ENCODE measurements at regions not wholly inside any gene's neighbourhood (a gene's known extent, or its start where the extent isn't known, plus 50 kb on each side); places are given as distances from the start of the nearest gene placed in this dataset.

- H3K4me1 Mint-ChIP-seq: peaks cover 4% of the 10 kb centered on the region
- no peak overlapping the region for H3K27ac Mint-ChIP-seq
- H3K4me3 Mint-ChIP-seq: no peak overlapping the region
- DNase-seq: no peak
- no peak for ATAC-seq (ENCODE audit: low read depth)
- POLR2A ChIA-PET: interaction anchor here (1.2 kb wide), 1 partner anchor 10 kb away, joined by 4 read pairs; no protein-coding TSS in a partner anchor
- peaks cover 2% of the 10 kb centered on the region for H3K9me3 Mint-ChIP-seq
- no peaks in the 10 kb centered on the region for H3K36me3 Mint-ChIP-seq
- no peaks in the 10 kb centered on the region for H3K27me3 Mint-ChIP-seq
Measured at GRCh38 chr1:234715252-234716014, 105.5 kb upstream of the IRF2BP2 start.

- H3K27me3 Mint-ChIP-seq: no peaks in the 10 kb centered on the region
- no peaks in the 10 kb centered on the region for H3K36me3 Mint-ChIP-seq
- H3K9me3 Mint-ChIP-seq: peaks cover 2% of the 10 kb centered on the region
- H3K4me1 Mint-ChIP-seq: peaks cover 4% of the 10 kb centered on the region
- H3K27ac Mint-ChIP-seq: peak overlapping the region; percentile 49
- H3K4me3 Mint-ChIP-seq: no peak overlapping the region
- DNase-seq (no peak), ATAC-seq (ENCODE audit: low read depth) (no peak)
- POLR2A ChIA-PET: interaction anchor here (1.1 kb wide), 1 partner anchor 10 kb away, joined by 4 read pairs; no protein-coding TSS in a partner anchor
Measured at GRCh38 chr1:234713859-234714258, 103.9 kb upstream of the IRF2BP2 start.

GRCh38 chr1:234713440-234713839, 103.5 kb upstream of the IRF2BP2 start:
- POLR2A ChIA-PET: interaction anchor here (1.1 kb wide), 1 partner anchor 11 kb away, joined by 4 read pairs; no protein-coding TSS in a partner anchor
- H3K4me1 Mint-ChIP-seq: peaks cover 6% of the 10 kb centered on the region
- peak overlapping the region; percentile 49 for H3K27ac Mint-ChIP-seq
- no peaks in the 10 kb centered on the region for H3K27me3 Mint-ChIP-seq
- ATAC-seq (ENCODE audit: low read depth) (no peak), DNase-seq (no peak)
- H3K9me3 Mint-ChIP-seq: peaks cover 4% of the 10 kb centered on the region
- H3K4me3 Mint-ChIP-seq: no peak overlapping the region
- no peaks in the 10 kb centered on the region for H3K36me3 Mint-ChIP-seq

DNA sequence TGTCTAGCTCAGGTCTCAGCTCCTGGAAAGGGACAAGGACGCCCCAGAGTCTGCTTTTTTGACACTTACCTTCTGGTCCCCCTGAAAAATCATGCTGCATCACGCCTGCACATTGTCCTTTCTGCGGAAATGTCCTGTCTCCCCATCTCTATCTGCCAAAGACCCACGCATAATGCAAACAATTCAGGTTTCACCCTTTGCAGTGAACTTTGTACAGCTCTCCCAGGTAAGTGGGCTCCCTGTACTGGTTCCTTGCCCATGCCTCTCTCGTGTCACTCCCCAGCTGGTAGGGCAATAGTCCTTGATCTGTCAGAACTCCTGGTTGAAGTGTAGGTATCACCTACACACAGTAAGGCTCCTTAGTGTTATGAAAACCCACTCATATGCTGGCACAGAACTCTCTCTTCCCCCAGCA, 102.9 kb upstream of the IRF2BP2 start:
- POLR2A ChIA-PET: interaction anchor here (1.1 kb wide), 1 partner anchor 11 kb away, joined by 4 read pairs; no protein-coding TSS in a partner anchor
- Mint-ChIP-seq H3K4me3 (no peak overlapping the region), H3K4me1 (peaks cover 6% of the 10 kb centered on the region), H3K27me3 (no peaks in the 10 kb centered on the region), H3K36me3 (peaks cover 4% of the 10 kb centered on the region), H3K9me3 (peaks cover 4% of the 10 kb centered on the region), H3K27ac (no peak overlapping the region)
- no peak for ATAC-seq (ENCODE audit: low read depth)
- DNase-seq: no peak

- ATAC-seq (ENCODE audit: low read depth) (no peak), DNase-seq (no peak)
- POLR2A ChIA-PET: no interaction called here
- Mint-ChIP-seq H3K4me3 (no peak overlapping the region), H3K27ac (no peak overlapping the region), H3K4me1 (peaks cover 5% of the 10 kb centered on the region), H3K9me3 (peaks cover 4% of the 10 kb centered on the region), H3K27me3 (peaks cover under 1% of the 10 kb centered on the region), H3K36me3 (peaks cover 4% of the 10 kb centered on the region)
Measured at GRCh38 chr1:234710936-234711724, 101.2 kb upstream of the IRF2BP2 start.

GRCh38 chr1:234710381-234710780, 100.4 kb upstream of the IRF2BP2 start:
- POLR2A ChIA-PET: no interaction called here
- Mint-ChIP-seq H3K4me3 (no peak overlapping the region), H3K9me3 (peaks cover 4% of the 10 kb centered on the region), H3K27ac (no peak overlapping the region), H3K36me3 (peaks cover 4% of the 10 kb centered on the region), H3K27me3 (peaks cover 4% of the 10 kb centered on the region), H3K4me1 (peaks cover 5% of the 10 kb centered on the region)
- no peak for ATAC-seq (ENCODE audit: low read depth)
- DNase-seq: no peak

GRCh38 chr1:234709473-234710228, 99.7 kb upstream of the IRF2BP2 start:
- no peak for DNase-seq
- Mint-ChIP-seq H3K4me1 (peaks cover 6% of the 10 kb centered on the region), H3K9me3 (peaks cover 4% of the 10 kb centered on the region), H3K4me3 (no peak overlapping the region), H3K27me3 (peaks cover 4% of the 10 kb centered on the region), H3K27ac (no peak overlapping the region), H3K36me3 (peaks cover 4% of the 10 kb centered on the region)
- POLR2A ChIA-PET: no interaction called here
- ATAC-seq (ENCODE audit: low read depth): no peak

DNA sequence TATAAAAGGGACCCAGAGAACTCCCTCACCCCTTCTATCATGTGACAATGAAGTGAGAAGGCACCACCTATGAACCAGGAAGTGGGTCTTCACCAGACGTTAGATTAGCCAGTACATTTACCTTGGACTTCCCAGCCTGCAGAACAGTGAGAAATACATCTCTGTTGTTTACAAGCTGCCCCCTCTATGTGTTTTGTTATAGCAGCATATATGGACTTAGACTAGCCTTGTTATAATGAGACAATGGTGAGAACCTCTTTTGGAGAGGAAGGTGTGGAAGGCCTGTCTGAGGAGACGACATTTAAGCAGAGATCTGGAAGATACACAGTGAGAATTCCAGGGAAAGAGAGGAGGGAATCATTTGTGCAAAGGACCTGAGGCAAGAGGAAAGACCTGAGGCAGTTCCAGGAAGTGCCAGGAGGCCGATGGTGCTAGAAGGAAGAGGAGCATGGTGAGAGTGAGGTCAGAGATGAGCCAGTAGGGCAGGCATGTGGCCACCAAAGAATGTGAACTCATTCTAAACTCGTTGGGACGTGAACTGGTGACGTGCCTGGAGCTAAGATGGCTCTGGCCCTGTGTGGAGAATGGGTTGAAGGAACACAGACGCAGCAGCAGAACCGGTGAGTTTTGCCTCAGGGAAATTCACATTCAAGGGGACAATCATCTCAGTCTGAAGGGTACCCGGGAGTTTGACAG, 98.9 kb upstream of the IRF2BP2 start:
- Mint-ChIP-seq H3K36me3 (peaks cover 6% of the 10 kb centered on the region), H3K4me1 (peaks cover 6% of the 10 kb centered on the region), H3K27me3 (peaks cover 8% of the 10 kb centered on the region), H3K27ac (no peak overlapping the region), H3K4me3 (no peak overlapping the region), H3K9me3 (peaks cover 4% of the 10 kb centered on the region)
- no peak for DNase-seq
- no peak for ATAC-seq (ENCODE audit: low read depth)
- POLR2A ChIA-PET: no interaction called here

DNA sequence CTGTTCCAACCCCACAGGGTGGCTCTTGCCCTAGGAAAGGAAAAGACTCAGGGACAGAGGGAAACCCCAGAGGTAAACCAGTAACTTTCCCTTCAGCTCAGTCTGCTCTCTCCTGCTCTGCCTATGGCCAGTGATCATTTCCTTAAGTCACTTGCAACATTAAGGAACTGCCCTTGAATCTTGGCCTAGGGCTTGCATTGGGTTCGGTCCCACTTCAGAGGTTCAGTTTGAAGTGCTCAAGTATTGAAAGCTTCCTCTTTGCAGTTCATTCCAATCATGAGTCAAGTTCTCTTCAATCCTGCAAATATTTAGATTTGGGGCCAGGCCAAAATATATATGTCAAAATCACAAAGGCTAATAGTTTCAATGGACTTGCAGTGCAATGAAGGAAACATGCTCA, 97.7 kb upstream of the IRF2BP2 start:
- no peak overlapping the region for H3K4me3 Mint-ChIP-seq
- H3K27ac Mint-ChIP-seq: no peak overlapping the region
- peaks cover 8% of the 10 kb centered on the region for H3K27me3 Mint-ChIP-seq
- peaks cover 6% of the 10 kb centered on the region for H3K4me1 Mint-ChIP-seq
- peaks cover 6% of the 10 kb centered on the region for H3K36me3 Mint-ChIP-seq
- H3K9me3 Mint-ChIP-seq: peaks cover 4% of the 10 kb centered on the region
- no peak for DNase-seq
- no peak for ATAC-seq (ENCODE audit: low read depth)
- POLR2A ChIA-PET: interaction anchor here (1.1 kb wide), 1 partner anchor 16 kb away, joined by 3 read pairs; no protein-coding TSS in a partner anchor

DNA sequence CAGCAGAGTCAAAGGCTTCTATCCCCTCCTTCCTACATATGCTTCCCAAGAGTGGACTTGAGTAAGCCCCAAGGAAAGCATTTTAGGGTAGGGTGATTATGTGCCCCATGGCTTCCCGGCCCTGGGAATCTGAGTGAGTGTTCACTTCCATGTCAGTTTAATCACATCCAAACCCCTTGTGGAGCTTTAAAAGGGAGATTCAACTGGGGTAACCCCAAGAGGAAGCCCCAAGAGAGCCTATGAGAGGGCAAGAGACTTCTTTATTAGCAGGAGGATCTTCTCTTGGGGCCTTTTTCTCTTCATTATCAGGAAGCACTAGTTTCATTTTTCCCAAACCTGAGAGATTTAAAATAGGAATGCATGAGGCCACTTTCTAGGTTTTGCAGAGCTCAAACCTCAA, 97.0 kb upstream of the IRF2BP2 start:
- POLR2A ChIA-PET: interaction anchor here (1.1 kb wide), 1 partner anchor 17 kb away, joined by 3 read pairs; no protein-coding TSS in a partner anchor
- peaks cover 6% of the 10 kb centered on the region for H3K9me3 Mint-ChIP-seq
- DNase-seq: no peak

DNA sequence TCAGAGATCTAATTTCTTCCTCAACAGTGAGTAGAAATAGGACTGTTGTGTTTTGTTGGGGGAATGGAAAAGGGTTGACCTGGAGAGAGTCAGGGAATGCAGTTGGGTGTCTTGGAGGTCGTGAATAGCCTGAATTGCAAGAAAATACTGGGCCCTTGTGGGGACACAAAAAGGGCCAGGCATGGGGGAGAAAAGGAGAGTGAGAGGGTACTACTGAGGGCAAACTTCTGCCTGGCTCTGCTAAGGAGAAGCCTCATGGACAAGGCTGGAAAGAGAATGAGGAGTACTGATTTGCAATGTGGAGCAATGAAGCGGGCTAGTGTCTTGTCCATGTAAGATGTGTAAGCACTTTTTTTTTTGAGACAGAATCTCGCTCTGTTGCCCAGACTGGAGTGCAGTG, 96.2 kb upstream of the IRF2BP2 start:
- H3K27ac Mint-ChIP-seq: no peak overlapping the region
- H3K9me3 Mint-ChIP-seq: peaks cover 4% of the 10 kb centered on the region
- ATAC-seq (ENCODE audit: low read depth) (no peak), DNase-seq (no peak)
- H3K27me3 Mint-ChIP-seq: peaks cover 8% of the 10 kb centered on the region
- POLR2A ChIA-PET: no interaction called here
- no peak overlapping the region for H3K4me3 Mint-ChIP-seq
- peaks cover 6% of the 10 kb centered on the region for H3K36me3 Mint-ChIP-seq
- peaks cover 6% of the 10 kb centered on the region for H3K4me1 Mint-ChIP-seq

More for the DNA sequence above, 97.0 kb upstream of the IRF2BP2 start:
- Mint-ChIP-seq H3K36me3 (peaks cover 6% of the 10 kb centered on the region), H3K27me3 (peaks cover 8% of the 10 kb centered on the region), H3K4me1 (peaks cover 6% of the 10 kb centered on the region), H3K4me3 (no peak overlapping the region), H3K27ac (no peak overlapping the region)
- no peak for ATAC-seq (ENCODE audit: low read depth)

DNA sequence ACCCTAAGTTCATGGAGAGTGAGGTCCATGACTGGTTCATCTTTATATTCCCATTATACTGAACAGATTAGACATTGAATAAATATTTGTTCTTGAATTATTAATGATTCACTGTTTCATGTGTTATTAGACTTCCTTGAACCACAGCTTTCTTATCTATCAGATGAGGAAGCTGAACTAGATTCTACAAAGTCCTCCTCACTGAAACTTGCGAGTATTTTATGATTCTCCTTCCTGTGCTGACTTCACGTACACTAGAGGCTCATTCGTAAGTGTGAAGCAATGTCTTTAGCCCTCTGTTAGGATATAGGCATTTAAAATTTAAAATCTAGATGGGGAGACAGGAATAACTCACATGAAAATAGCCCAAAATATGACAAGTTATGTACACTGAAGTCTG, 95.6 kb upstream of the IRF2BP2 start:
- peaks cover 8% of the 10 kb centered on the region for H3K27me3 Mint-ChIP-seq

More for the DNA sequence above, 95.6 kb upstream of the IRF2BP2 start:
- Mint-ChIP-seq H3K27ac (no peak overlapping the region), H3K4me1 (peaks cover 6% of the 10 kb centered on the region), H3K36me3 (peaks cover 6% of the 10 kb centered on the region), H3K4me3 (no peak overlapping the region), H3K9me3 (peaks cover 4% of the 10 kb centered on the region)
- POLR2A ChIA-PET: no interaction called here
- ATAC-seq (ENCODE audit: low read depth) (no peak), DNase-seq (no peak)
